ENCODE measurements at regions not wholly inside any gene's neighbourhood (a gene's known extent, or its start where the extent isn't known, plus 50 kb on each side); places are given as distances from the start of the nearest gene placed in this dataset.

DNA sequence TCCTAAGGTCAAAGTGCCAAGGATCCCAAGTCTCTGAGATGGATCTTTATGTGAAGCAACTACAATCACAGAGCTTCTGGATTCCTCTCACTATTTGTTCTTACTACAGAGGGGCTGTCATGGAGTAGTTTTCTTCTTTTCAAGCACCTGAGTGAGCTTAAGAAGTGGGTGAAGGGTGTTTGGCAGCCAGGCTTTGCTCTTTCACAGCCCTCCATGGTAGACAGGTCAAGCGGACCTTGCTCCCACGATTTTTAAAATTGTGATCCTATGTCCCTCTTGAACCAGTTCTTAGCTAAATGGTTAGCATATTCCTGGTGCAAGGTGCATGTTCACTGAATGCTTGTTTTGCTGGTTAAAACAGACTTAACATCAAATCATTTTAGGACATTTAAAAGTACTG, 332.2 kb downstream of the GADD45G start:
- TF ChIP-seq CTCF (IDR thresholded peaks at IDR 0.05) (no peak), POLR2AphosphoS5 (IDR thresholded peaks at IDR 0.05) (no peak), POLR2A (IDR thresholded peaks at IDR 0.05) (no peak), EP300 (IDR thresholded peaks at IDR 0.05) (no peak)

All from suprapubic skin (tissue), 4 donors.